Esophagus (tissue), 2 donors: ENCODE measurements at regions not wholly inside any gene's neighbourhood (a gene's known extent, or its start where the extent isn't known, plus 50 kb on each side); places are given as distances from the start of the nearest gene placed in this dataset.
"Not testable (repeated sequence)": the region's sequence is repeated elsewhere in the genome, so short reads cannot be mapped to it uniquely, and the experiment has no call there.

ENCODE experiments used
- H3K27ac ChIP-seq, 2 donors: one replicate each; pipeline ENCODE4 v1.5.1; 2013; ENCODE audit warnings: low read depth in 2 of 2, mild to moderate bottlenecking in 2 of 2, inconsistent platforms in 1 of 2, low read length in 1 of 2, moderate library complexity in 1 of 2
- H3K27me3 ChIP-seq, 2 donors: one replicate each; pipeline ENCODE4 v1.6.1; 2013; ENCODE audit warnings: low read length in 2 of 2, control low read depth in 1 of 2, mild to moderate bottlenecking in 1 of 2; ENCODE audit not compliant: insufficient read depth in 2 of 2, control insufficient read depth in 1 of 2
- H3K36me3 ChIP-seq, 2 donors: one replicate each; pipeline ENCODE4 v1.6.1; 2013; ENCODE audit warnings: low read length in 1 of 2; ENCODE audit not compliant: control insufficient read depth in 2 of 2, insufficient read depth in 2 of 2
- H3K4me1 ChIP-seq, 2 donors: one replicate each; pipeline ENCODE4 v1.6.1; 2013; ENCODE audit warnings: low read length in 1 of 2; ENCODE audit not compliant: control insufficient read depth in 2 of 2, insufficient read depth in 2 of 2
- H3K4me3 ChIP-seq, 2 donors: one replicate each; pipeline ENCODE4 v1.5.1; 2013; ENCODE audit warnings: low read length in 2 of 2, mild to moderate bottlenecking in 2 of 2, low read depth in 1 of 2, moderate library complexity in 1 of 2
- H3K9me3 ChIP-seq, 2 donors: one replicate each; pipeline ENCODE4 v1.6.1; 2013; ENCODE audit warnings: mild to moderate bottlenecking in 2 of 2, low read depth in 1 of 2, low read length in 1 of 2, moderate library complexity in 1 of 2; ENCODE audit not compliant: control insufficient read depth in 2 of 2, insufficient read depth in 1 of 2
- WGBS, 2 donors: extraction: QIAGEN DNeasy Blood & Tissue Kit; methylation state at CpG; one replicate each; pipeline ENCODE4 v1.1.7; 2013; 5-methylcytosine and 5-hydroxymethylcytosine counted together
- donor health status: healthy with polysubstance abuse.
- donor health status: Bipolar disorder and iron deficiency.

- no peaks in the 10 kb centered on the region for H3K4me1 ChIP-seq
- 52 to 54% methylated on average over 2 of the region's 2 CpGs for WGBS, 2 donors
- no peak overlapping the region for H3K4me3 ChIP-seq
- H3K36me3 ChIP-seq, result no peaks in the 10 kb centered on the region
- H3K9me3 ChIP-seq, result no peaks in the 10 kb centered on the region
- H3K27me3 ChIP-seq, result no peaks in the 10 kb centered on the region
- no peak overlapping the region for H3K27ac ChIP-seq
Measured at GRCh38 chr1:178034676-178035075, 59.2 kb upstream of the RASAL2 start.

GRCh38 chr1:178036090-178036489 lies 57.8 kb upstream of the RASAL2 start:
- no peaks in the 10 kb centered on the region for H3K4me1 ChIP-seq
- no peak overlapping the region for H3K4me3 ChIP-seq
- no peaks in the 10 kb centered on the region for H3K9me3 ChIP-seq
- no peak overlapping the region for H3K27ac ChIP-seq
- no peaks in the 10 kb centered on the region for H3K27me3 ChIP-seq
- no peaks in the 10 kb centered on the region for H3K36me3 ChIP-seq
- 91 to 96% methylated on average over 10 of the region's 10 CpGs for WGBS, 2 donors

GRCh38 chr1:178037510-178038253 lies 56.2 kb upstream of the RASAL2 start:
- Histone ChIP-seq H3K4me3 (peak overlapping the region; percentile 56 to 64), H3K27me3 (no peaks in the 10 kb centered on the region), H3K36me3 (no peaks in the 10 kb centered on the region), H3K4me1 (no peaks in the 10 kb centered on the region), H3K27ac (peak overlapping the region; percentile 29 to 62), H3K9me3 (no peaks in the 10 kb centered on the region)
- 4 to 6% methylated on average over 49 to 58 of the region's 58 CpGs for WGBS, 2 donors

- no peaks in the 10 kb centered on the region for H3K27me3 ChIP-seq
- H3K4me1 ChIP-seq, result no peaks in the 10 kb centered on the region
- H3K9me3 ChIP-seq, result no peaks in the 10 kb centered on the region
- peak overlapping the region in 1 of 2 donors; percentile 29 for H3K27ac ChIP-seq
- no peaks in the 10 kb centered on the region for H3K36me3 ChIP-seq
- WGBS, 2 donors, result 81 to 83% methylated on average over 11 of the region's 11 CpGs
- peak overlapping the region in 1 of 2 donors; percentile 56 for H3K4me3 ChIP-seq
Measured at GRCh38 chr1:178038372-178038771, 55.5 kb upstream of the RASAL2 start.

- no peaks in the 10 kb centered on the region for H3K4me1 ChIP-seq
- no peak overlapping the region for H3K4me3 ChIP-seq
- no peak overlapping the region for H3K27ac ChIP-seq
- WGBS, 2 donors, result 64 to 84% methylated on average over 2 of the region's 2 CpGs
- H3K36me3 ChIP-seq, result no peaks in the 10 kb centered on the region
- no peaks in the 10 kb centered on the region for H3K27me3 ChIP-seq
- H3K9me3 ChIP-seq, result peaks cover 0 to 3% of the 10 kb centered on the region in 2 donors
Measured at GRCh38 chr1:178039891-178040290, 54.0 kb upstream of the RASAL2 start.

GRCh38 chr1:178043940-178044339 lies 50.0 kb upstream of the RASAL2 start:
- H3K4me1 ChIP-seq, H3K36me3 ChIP-seq, H3K4me3 ChIP-seq, H3K27me3 ChIP-seq, H3K9me3 ChIP-seq, H3K27ac ChIP-seq: not testable (repeated sequence)
- 84 to 90% methylated on average over 4 of the region's 4 CpGs for WGBS, 2 donors
